ENCODE measurements at regions not wholly inside any gene's neighbourhood (a gene's known extent, or its start where the extent isn't known, plus 50 kb on each side); places are given as distances from the start of the nearest gene placed in this dataset.

DNA sequence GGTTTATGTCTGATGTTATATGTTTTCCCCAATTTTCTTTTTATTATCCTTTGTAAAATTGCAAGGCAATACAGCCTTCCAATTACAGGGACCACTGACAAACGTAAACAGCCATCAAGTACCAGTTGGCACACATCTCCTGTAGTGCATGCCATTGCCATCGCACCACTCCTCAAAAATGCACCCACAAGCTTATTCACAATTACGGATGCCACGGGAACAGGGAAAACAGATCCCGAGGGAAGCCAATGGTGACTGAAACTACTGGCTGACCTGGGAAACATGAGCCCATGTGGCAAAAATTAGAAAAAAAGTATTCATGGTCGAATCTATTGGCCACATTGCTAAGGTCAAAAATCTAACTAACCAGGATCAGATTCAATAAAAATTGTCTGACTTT is 395.2 kb downstream of the PAX1 start:
- H3K4me3 ChIP-seq (ENCODE audit: extremely low read depth in 1 of 4, insufficient read depth in 2 of 4, low read depth in 3 of 4, low read length in 4 of 4), result no peak overlapping the region

More for the DNA sequence above, 395.2 kb downstream of the PAX1 start:
- Histone ChIP-seq H3K4ac (replicated peaks; ENCODE audit: insufficient read length, low read depth, low read length) (no peak overlapping the region), H3K9me3 (ENCODE audit: insufficient read depth in 2 of 2, low read depth in 1 of 2, low read length in 1 of 2) (no peaks in the 10 kb centered on the region), H4K91ac (replicated peaks; ENCODE audit: insufficient read length, low read length) (no peak overlapping the region), H3K23me2 (ENCODE audit: low read depth, low read length) (peaks cover 1% of the 10 kb centered on the region; the same call in 1 of the 2 replicates), H4K8ac (ENCODE audit: extremely low read depth, insufficient read depth, low read length) (no peak overlapping the region), H3K23ac (ENCODE audit: insufficient read length) (no peak overlapping the region), H3K79me2 (ENCODE audit: control insufficient read depth in 1 of 2, insufficient read depth in 2 of 2, low read length in 2 of 2) (no peaks in the 10 kb centered on the region), H2BK12ac (ENCODE audit: low read depth, low read length) (no peak overlapping the region), H3K56ac (replicated peaks; ENCODE audit: insufficient read length, low read depth, low read length) (no peak overlapping the region), H3K18ac (ENCODE audit: extremely low read depth, low read length) (no peak overlapping the region), H2BK5ac (ENCODE audit: low read depth, low read length) (no peak overlapping the region), H3K4me1 (replicated peaks in 1 of 4; ENCODE audit: control insufficient read depth in 3 of 4, insufficient read depth in 4 of 4, low read length in 3 of 4) (no peaks in the 10 kb centered on the region), H4K20me1 (replicated peaks in 1 of 2; ENCODE audit: control insufficient read depth in 1 of 2, insufficient read depth in 2 of 2, low read length in 2 of 2) (no peaks in the 10 kb centered on the region), H4K5ac (ENCODE audit: insufficient read length, low read depth, low read length) (no peak overlapping the region), H2BK15ac (ENCODE audit: low read length) (no peak overlapping the region), H3K36me3 (ENCODE audit: control insufficient read depth in 2 of 4, insufficient read depth in 4 of 4, low read length in 3 of 4) (no peaks in the 10 kb centered on the region), H2AK5ac (ENCODE audit: low read depth, low read length) (no peak overlapping the region), H3K4me2 (ENCODE audit: insufficient read depth in 1 of 2, low read depth in 2 of 2, low read length in 2 of 2) (no peak overlapping the region), H3K27me3 (replicated peaks in 1 of 4; ENCODE audit: control insufficient read depth in 3 of 4, extremely low read depth in 1 of 4, insufficient read depth in 3 of 4, low read length in 3 of 4) (no peaks in the 10 kb centered on the region), H3K9ac (replicated peaks in 1 of 4; ENCODE audit: extremely low read depth in 1 of 4, low read depth in 3 of 4, low read length in 3 of 4) (no peak overlapping the region), H2BK20ac (ENCODE audit: low read length) (no peak overlapping the region), H3K14ac (ENCODE audit: insufficient read length) (no peak overlapping the region), H3K27ac (ENCODE audit: low read depth, low read length) (no peak overlapping the region), H3K79me1 (ENCODE audit: low read depth, low read length) (no peaks in the 10 kb centered on the region), H2AFZ (ENCODE audit: low read length) (no peak overlapping the region), H2BK120ac (replicated peaks; ENCODE audit: low read depth, low read length) (no peak overlapping the region)
- CTCF ChIA-PET (ENCODE audit: partially characterized antibody), result interaction anchor here (2.5 kb wide), 1 partner anchor 289 kb away, joined by 7 read pairs; no protein-coding TSS in a partner anchor
- TF ChIP-seq CHD2 (IDR thresholded peaks at IDR 0.05; ENCODE audit: low read length) (no peak), BRCA1 (IDR thresholded peaks at IDR 0.05; ENCODE audit: low read depth, low read length) (no peak), JUND (IDR thresholded peaks at IDR 0.05; ENCODE audit: low read length) (no peak), TCF12 (IDR thresholded peaks at IDR 0.05; ENCODE audit: low read depth, low read length) (no peak), POLR2A (IDR thresholded peaks at IDR 0.05; ENCODE audit: control extremely low read depth in 1 of 2, low read depth in 2 of 2, low read length in 2 of 2) (no peak), TAF7 (optimal IDR thresholded peaks at IDR 0.05; ENCODE audit: borderline replicate concordance, low read depth, low read length) (no peak), SIRT6 (IDR thresholded peaks at IDR 0.05; ENCODE audit: low read length) (no peak), EGR1 (IDR thresholded peaks at IDR 0.05; ENCODE audit: borderline replicate concordance, low read depth, low read length) (no peak), RFX5 (IDR thresholded peaks at IDR 0.05; ENCODE audit: borderline replicate concordance, low read depth, low read length) (no peak), JUN (IDR thresholded peaks at IDR 0.05; ENCODE audit: low read depth, low read length) (no peak), RXRA (IDR thresholded peaks at IDR 0.05; ENCODE audit: insufficient read depth, low read depth, low read length) (no peak)
- TF ChIP-seq, protein P1, sequence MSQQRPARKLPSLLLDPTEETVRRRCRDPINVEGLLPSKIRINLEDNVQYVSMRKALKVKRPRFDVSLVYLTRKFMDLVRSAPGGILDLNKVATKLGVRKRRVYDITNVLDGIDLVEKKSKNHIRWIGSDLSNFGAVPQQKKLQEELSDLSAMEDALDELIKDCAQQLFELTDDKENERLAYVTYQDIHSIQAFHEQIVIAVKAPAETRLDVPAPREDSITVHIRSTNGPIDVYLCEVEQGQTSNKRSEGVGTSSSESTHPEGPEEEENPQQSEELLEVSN (IDR thresholded peaks at IDR 0.05), result no peak
- POLR2A ChIA-PET (ENCODE audit: partially characterized antibody), result no interaction called here
- WGBS, 2 experiments (ENCODE audit: extremely low coverage in 1 of 2, insufficient coverage in 1 of 2, insufficient read length in 1 of 2, insufficient replicate concordance in 2 of 2, low coverage in 1 of 2, low lambda C conversion rate in 2 of 2, missing lambda C conversion rate in 1 of 2), result 92% methylated on average over 6 of the region's 6 CpGs; no CpG with 5 or more reads in 1 of the 2 experiments
- FAIRE-seq, result no peak
- DNase-seq (ENCODE audit: low read depth in 1 of 2, low spot score in 2 of 2), result no peak

All from H1 (cell line).